ENCODE measurements at regions not wholly inside any gene's neighbourhood (a gene's known extent, or its start where the extent isn't known, plus 50 kb on each side); places are given as distances from the start of the nearest gene placed in this dataset.

DNA sequence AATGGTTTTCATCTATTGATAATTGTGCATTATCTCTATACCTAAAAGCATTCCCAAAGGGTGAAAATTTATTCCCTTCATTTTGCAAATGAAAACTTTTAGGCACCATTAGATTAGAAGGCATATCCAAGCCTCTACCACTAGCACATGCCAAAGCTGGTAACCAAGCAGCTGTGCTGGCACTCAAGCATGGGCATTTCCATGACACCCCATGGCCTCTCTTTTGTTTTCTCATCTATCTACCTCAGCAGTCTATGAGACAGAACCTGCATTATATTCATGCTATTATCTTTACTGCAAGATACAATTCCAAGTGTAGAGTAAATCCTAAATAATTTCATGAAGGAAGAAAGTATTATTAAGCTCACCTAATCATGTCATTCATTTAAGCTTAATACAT, 334.3 kb upstream of the LRRC7 start:
- no peak for FAIRE-seq
- Histone ChIP-seq H3K36me3 (ENCODE audit: control insufficient read depth in 2 of 3, insufficient read depth in 3 of 3, low read length in 3 of 3) (no peaks in the 10 kb centered on the region), H3K27me3 (ENCODE audit: control insufficient read depth, insufficient read depth, low read length) (no peaks in the 10 kb centered on the region), H3K4me1 (ENCODE audit: control insufficient read depth in 2 of 3, insufficient read depth in 2 of 3, low read depth in 1 of 3, low read length in 3 of 3) (peaks cover 0 to 11% (median 3%) of the 10 kb centered on the region in 3 donors), H3K27ac (ENCODE audit: low read depth in 2 of 2, low read length in 2 of 2) (no peak overlapping the region), H3K4me3 (ENCODE audit: low read length in 3 of 3) (no peak overlapping the region), H3K9ac (ENCODE audit: low read length in 3 of 3) (no peak overlapping the region), H3K9me3 (ENCODE audit: control insufficient read depth in 2 of 3, insufficient read depth in 1 of 3, low read length in 3 of 3) (no peaks in the 10 kb centered on the region)
- no peak for DNase-seq
- TF ChIP-seq CTCF (IDR thresholded peaks at IDR 0.05; ENCODE audit: borderline replicate concordance, extremely low read depth, insufficient read depth) = no peak
- intact Hi-C loops (cut with DNase I) = no loop called here

- Histone ChIP-seq H3K4me1 (ENCODE audit: control insufficient read depth in 2 of 3, insufficient read depth in 2 of 3, low read depth in 1 of 3, low read length in 3 of 3) (peaks cover 0 to 6% (median 0%) of the 10 kb centered on the region in 3 donors), H3K36me3 (ENCODE audit: control insufficient read depth in 2 of 3, insufficient read depth in 3 of 3, low read length in 3 of 3) (no peaks in the 10 kb centered on the region), H3K27me3 (ENCODE audit: control insufficient read depth, insufficient read depth, low read length) (no peaks in the 10 kb centered on the region), H3K9me3 (ENCODE audit: control insufficient read depth in 2 of 3, insufficient read depth in 1 of 3, low read length in 3 of 3) (no peaks in the 10 kb centered on the region), H3K4me3 (ENCODE audit: low read length in 3 of 3) (no peak overlapping the region), H3K9ac (ENCODE audit: low read length in 3 of 3) (no peak overlapping the region), H3K27ac (ENCODE audit: low read depth in 2 of 2, low read length in 2 of 2) (no peak overlapping the region)
- FAIRE-seq = no peak
- intact Hi-C loops (cut with DNase I) = no loop called here
- TF ChIP-seq CTCF (IDR thresholded peaks at IDR 0.05; ENCODE audit: borderline replicate concordance, extremely low read depth, insufficient read depth) = no peak
- DNase-seq = no peak
Observed at GRCh38 chr1:69244211-69244610, 323.5 kb upstream of the LRRC7 start.

GRCh38 chr1:69246109-69246508, 321.6 kb upstream of the LRRC7 start:
- intact Hi-C loops (cut with DNase I) = no loop called here
- H3K9ac ChIP-seq (ENCODE audit: low read length in 3 of 3) = no peak overlapping the region
- H3K36me3 ChIP-seq (ENCODE audit: control insufficient read depth in 2 of 3, insufficient read depth in 3 of 3, low read length in 3 of 3) = no peaks in the 10 kb centered on the region
- H3K9me3 ChIP-seq (ENCODE audit: control insufficient read depth in 2 of 3, insufficient read depth in 1 of 3, low read length in 3 of 3) = no peaks in the 10 kb centered on the region
- no peak overlapping the region for H3K27ac ChIP-seq (ENCODE audit: low read depth in 2 of 2, low read length in 2 of 2)
- no peaks in the 10 kb centered on the region for H3K27me3 ChIP-seq (ENCODE audit: control insufficient read depth, insufficient read depth, low read length)
- H3K4me1 ChIP-seq (ENCODE audit: control insufficient read depth in 2 of 3, insufficient read depth in 2 of 3, low read depth in 1 of 3, low read length in 3 of 3) = peaks cover 0 to 6% (median 0%) of the 10 kb centered on the region in 3 donors
- no peak for TF ChIP-seq CTCF (IDR thresholded peaks at IDR 0.05; ENCODE audit: borderline replicate concordance, extremely low read depth, insufficient read depth)
- DNase-seq (peak in 2 of 5 donors; percentile 10 to 24), FAIRE-seq (no peak)
- no peak overlapping the region for H3K4me3 ChIP-seq (ENCODE audit: low read length in 3 of 3)

- no peaks in the 10 kb centered on the region for H3K9me3 ChIP-seq (ENCODE audit: control insufficient read depth in 2 of 3, insufficient read depth in 1 of 3, low read length in 3 of 3)
- no peaks in the 10 kb centered on the region for H3K27me3 ChIP-seq (ENCODE audit: control insufficient read depth, insufficient read depth, low read length)
- TF ChIP-seq CTCF (IDR thresholded peaks at IDR 0.05; ENCODE audit: borderline replicate concordance, extremely low read depth, insufficient read depth) = no peak
- no peak for FAIRE-seq
- H3K4me1 ChIP-seq (ENCODE audit: control insufficient read depth in 2 of 3, insufficient read depth in 2 of 3, low read depth in 1 of 3, low read length in 3 of 3) = peaks cover 0 to 6% (median 0%) of the 10 kb centered on the region in 3 donors
- H3K36me3 ChIP-seq (ENCODE audit: control insufficient read depth in 2 of 3, insufficient read depth in 3 of 3, low read length in 3 of 3) = no peaks in the 10 kb centered on the region
- intact Hi-C loops (cut with DNase I) = no loop called here
- H3K9ac ChIP-seq (ENCODE audit: low read length in 3 of 3) = no peak overlapping the region
- H3K4me3 ChIP-seq (ENCODE audit: low read length in 3 of 3) = no peak overlapping the region
- DNase-seq = no peak
- no peak overlapping the region for H3K27ac ChIP-seq (ENCODE audit: low read depth in 2 of 2, low read length in 2 of 2)
Observed at GRCh38 chr1:69246710-69247109, 321.0 kb upstream of the LRRC7 start.

Measured in kidney (tissue), 13 donors.